ENCODE measurements at regions not wholly inside any gene's neighbourhood (a gene's known extent, or its start where the extent isn't known, plus 50 kb on each side); places are given as distances from the start of the nearest gene placed in this dataset.

DNA sequence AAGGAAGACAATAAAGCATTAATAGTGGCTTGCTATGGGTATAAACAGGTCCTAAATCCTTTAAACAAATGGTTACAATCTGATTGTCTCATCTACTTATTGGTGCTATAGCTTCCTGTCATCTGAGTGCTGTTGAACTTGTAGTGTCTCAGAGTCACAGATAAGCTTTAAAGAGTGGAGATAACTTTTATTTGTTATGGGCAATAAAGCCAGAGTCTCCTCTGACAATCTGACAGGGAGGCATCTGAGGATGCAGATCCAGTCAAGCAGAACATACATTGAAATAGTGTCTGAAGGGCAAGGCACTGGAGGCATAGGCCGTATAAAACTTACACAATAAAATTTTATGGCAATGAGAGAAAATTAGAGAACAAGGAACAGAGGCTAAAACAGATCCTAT lies 1132.4 kb upstream of the CDH2 start:
- no peak for ATAC-seq (replicated peaks)
- Mint-ChIP-seq H3K9me3 (no peaks in the 10 kb centered on the region), H3K4me1 (no peaks in the 10 kb centered on the region), H3K36me3 (ENCODE audit: low read depth) (no peaks in the 10 kb centered on the region), H3K4me3 (no peak overlapping the region), H3K27ac (no peak overlapping the region), H3K27me3 (no peaks in the 10 kb centered on the region)

DNA sequence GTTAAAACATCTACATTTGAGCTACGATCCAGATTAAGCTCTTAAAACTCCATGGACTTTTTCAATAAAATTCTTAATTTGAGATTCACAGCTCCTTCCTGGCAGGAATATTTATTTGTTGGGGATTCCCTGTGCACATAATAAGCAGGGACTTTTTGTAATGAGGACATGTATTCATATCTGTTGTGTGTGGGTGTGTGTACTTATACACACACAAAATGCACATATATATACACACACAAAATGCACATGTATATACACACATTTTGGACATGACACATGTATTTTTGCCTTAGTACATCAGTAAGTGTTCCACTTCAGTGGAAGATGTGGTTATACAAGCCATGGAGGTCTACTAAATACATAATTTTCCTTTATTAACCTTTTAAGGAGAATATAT lies 1131.1 kb upstream of the CDH2 start:
- no peak for ATAC-seq (replicated peaks)

DNA sequence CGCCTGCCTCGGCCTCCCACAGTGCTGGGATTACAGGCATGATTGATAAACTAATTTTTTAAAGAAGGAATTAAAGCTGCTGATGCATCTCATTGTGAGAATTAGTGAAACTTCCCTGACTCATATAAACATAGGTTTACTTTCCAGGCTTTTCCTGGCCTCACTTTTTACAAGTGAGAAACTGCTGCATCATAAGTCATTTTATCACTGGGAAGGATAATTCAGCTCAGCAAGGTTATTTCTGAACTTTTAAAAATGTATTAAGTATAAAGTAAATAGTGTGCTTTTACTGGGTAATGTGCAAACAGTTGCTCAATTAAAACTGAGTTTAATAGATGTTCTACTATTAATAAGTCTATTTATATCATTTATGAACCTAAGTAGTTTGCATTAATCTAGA lies 1130.3 kb upstream of the CDH2 start:
- Mint-ChIP-seq H3K9me3 (peaks cover 4% of the 10 kb centered on the region), H3K27me3 (no peaks in the 10 kb centered on the region), H3K36me3 (ENCODE audit: low read depth) (no peaks in the 10 kb centered on the region), H3K27ac (no peak overlapping the region), H3K4me1 (no peaks in the 10 kb centered on the region), H3K4me3 (no peak overlapping the region)
- no peak for ATAC-seq (replicated peaks)

More for the DNA sequence above, 1131.1 kb upstream of the CDH2 start:
- no peaks in the 10 kb centered on the region for H3K36me3 Mint-ChIP-seq (ENCODE audit: low read depth)
- no peaks in the 10 kb centered on the region for H3K27me3 Mint-ChIP-seq
- no peak overlapping the region for H3K27ac Mint-ChIP-seq
- H3K4me3 Mint-ChIP-seq: no peak overlapping the region
- H3K9me3 Mint-ChIP-seq: peaks cover 4% of the 10 kb centered on the region
- H3K4me1 Mint-ChIP-seq: no peaks in the 10 kb centered on the region

DNA sequence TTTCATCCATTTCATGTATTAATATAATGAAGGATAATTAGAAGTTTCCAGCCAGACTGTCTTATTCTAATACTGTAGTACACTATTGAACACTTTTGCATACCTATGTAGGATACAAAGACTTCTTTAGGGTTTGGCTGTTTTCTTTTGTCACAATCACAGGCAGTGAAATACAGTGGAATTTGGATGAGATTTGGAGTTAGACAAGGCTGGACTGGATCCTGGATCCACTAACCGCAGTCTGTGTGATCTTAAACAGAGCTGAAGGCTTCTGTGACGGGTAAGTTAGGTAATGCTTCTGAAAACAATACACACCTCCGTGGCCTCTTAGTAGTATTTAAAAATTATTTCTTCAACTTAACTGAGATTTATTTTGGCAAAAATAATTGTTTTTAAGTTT lies 1128.6 kb upstream of the CDH2 start:
- H3K4me1 Mint-ChIP-seq: no peaks in the 10 kb centered on the region
- H3K27ac Mint-ChIP-seq: no peak overlapping the region
- no peaks in the 10 kb centered on the region for H3K27me3 Mint-ChIP-seq
- ATAC-seq (replicated peaks): no peak
- no peak overlapping the region for H3K4me3 Mint-ChIP-seq
- peaks cover 4% of the 10 kb centered on the region for H3K9me3 Mint-ChIP-seq
- no peaks in the 10 kb centered on the region for H3K36me3 Mint-ChIP-seq (ENCODE audit: low read depth)

DNA sequence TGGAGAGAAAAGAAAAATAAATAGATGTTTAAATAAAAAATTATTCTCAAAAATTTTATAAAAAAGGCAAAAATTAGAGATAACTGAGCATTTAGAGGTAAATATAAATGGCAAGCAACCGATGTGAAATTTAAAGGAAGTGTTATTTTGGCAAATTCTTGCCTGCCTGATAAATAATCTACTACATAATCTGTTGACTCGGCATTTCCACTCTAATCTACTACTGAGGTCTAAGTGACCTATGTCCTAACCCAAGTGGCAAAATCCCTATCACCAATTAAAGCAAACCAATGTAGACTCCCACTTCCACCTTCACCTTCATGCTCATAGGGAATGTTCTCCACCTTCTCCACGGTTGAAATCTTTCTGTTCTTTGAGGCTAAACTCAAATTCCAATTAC lies 1124.1 kb upstream of the CDH2 start:
- Mint-ChIP-seq H3K4me3 (no peak overlapping the region), H3K4me1 (no peaks in the 10 kb centered on the region), H3K9me3 (peaks cover 15% of the 10 kb centered on the region), H3K27me3 (no peaks in the 10 kb centered on the region), H3K36me3 (ENCODE audit: low read depth) (no peaks in the 10 kb centered on the region), H3K27ac (no peak overlapping the region)
- no peak for ATAC-seq (replicated peaks)

DNA sequence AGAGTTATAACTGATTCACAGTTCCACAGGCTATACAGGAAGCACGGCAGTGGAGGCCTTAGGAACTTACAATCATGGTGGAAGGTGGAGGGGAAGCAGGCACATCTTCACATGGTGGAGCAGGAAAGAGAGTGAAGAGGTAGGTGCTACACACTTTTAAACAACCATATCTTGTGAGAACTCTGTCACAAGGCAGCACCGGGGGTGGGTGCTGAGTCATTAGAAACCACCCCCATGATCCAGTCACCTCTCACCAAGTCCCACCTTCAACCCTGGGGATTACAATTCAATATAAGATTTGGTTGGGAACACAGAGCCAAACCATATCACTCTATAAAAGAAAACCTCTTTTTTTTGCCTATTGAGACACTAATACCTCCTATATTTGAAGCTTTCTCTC lies 1108.5 kb upstream of the CDH2 start:
- no peak overlapping the region for H3K27ac Mint-ChIP-seq

DNA sequence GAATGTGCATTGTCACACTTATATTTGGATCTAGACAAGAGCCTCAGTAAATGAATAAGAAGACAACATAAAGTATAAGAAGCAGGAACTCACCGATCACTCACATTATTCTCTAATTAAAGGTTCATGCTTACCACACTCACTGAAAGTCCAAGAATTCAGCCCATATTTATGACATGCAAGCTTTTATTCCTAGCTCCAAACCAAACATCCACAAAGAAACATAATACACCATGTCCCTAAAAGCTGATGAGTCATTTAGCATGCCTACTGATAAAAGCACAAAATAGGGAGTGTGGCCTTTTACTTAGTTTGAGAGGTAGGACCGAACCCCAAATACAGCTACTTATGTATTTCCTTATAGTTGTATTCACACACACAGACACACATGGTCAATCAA lies 1094.6 kb upstream of the CDH2 start:
- Mint-ChIP-seq H3K9me3 (peaks cover 18% of the 10 kb centered on the region), H3K4me1 (no peaks in the 10 kb centered on the region), H3K4me3 (no peak overlapping the region), H3K27me3 (no peaks in the 10 kb centered on the region), H3K27ac (no peak overlapping the region), H3K36me3 (ENCODE audit: low read depth) (no peaks in the 10 kb centered on the region)
- no peak for ATAC-seq (replicated peaks)

More for the DNA sequence above, 1108.5 kb upstream of the CDH2 start:
- H3K4me1 Mint-ChIP-seq: no peaks in the 10 kb centered on the region
- no peaks in the 10 kb centered on the region for H3K36me3 Mint-ChIP-seq (ENCODE audit: low read depth)
- H3K27me3 Mint-ChIP-seq: no peaks in the 10 kb centered on the region
- H3K9me3 Mint-ChIP-seq: peaks cover 22% of the 10 kb centered on the region
- ATAC-seq (replicated peaks): no peak
- H3K4me3 Mint-ChIP-seq: no peak overlapping the region

DNA sequence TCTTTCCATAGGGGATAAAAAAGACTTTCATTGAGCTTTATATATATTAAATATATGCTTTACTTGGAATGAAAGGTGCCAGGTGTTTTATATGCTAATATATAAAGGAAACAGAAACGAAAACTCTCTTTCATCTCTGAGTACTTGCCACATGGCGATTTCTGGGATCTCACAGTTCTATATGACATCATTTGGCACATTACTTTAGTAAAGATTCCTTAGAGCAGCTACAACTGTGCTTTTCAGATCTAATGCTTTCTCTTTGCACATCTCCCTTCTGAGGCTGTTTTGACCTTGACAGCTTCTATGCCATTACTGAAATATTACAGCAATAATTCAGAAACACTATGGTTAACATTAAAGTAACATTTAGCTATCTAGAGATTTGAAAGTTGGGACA lies 1082.9 kb upstream of the CDH2 start:
- no peak for ATAC-seq (replicated peaks)
- Mint-ChIP-seq H3K27me3 (no peaks in the 10 kb centered on the region), H3K9me3 (peaks cover 16% of the 10 kb centered on the region)

DNA sequence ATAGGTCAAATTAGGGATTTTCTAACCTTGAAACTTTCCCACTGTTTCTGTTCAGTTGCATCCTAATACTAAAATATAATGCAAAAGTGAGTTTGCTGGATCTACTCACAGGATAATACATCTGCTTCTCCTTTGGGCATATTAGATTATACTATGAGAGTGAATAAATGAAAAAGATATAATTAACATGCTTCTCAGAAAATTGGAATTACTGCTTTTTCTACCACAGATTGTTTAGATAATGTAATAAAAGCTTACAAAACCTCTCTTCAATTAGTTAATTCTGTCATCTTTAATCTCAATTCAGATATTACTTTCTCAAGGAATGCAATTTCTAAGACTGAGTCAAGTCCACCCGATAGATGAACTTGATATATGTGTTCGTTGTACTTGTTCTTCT lies 1077.2 kb upstream of the CDH2 start:
- Mint-ChIP-seq H3K27me3 (no peaks in the 10 kb centered on the region), H3K4me1 (no peaks in the 10 kb centered on the region), H3K9me3 (peaks cover 14% of the 10 kb centered on the region), H3K36me3 (ENCODE audit: low read depth) (no peaks in the 10 kb centered on the region), H3K27ac (no peak overlapping the region), H3K4me3 (no peak overlapping the region)
- ATAC-seq (replicated peaks): no peak

More for the DNA sequence above, 1082.9 kb upstream of the CDH2 start:
- no peaks in the 10 kb centered on the region for H3K36me3 Mint-ChIP-seq (ENCODE audit: low read depth)
- no peaks in the 10 kb centered on the region for H3K4me1 Mint-ChIP-seq
- H3K27ac Mint-ChIP-seq: no peak overlapping the region
- no peak overlapping the region for H3K4me3 Mint-ChIP-seq

DNA sequence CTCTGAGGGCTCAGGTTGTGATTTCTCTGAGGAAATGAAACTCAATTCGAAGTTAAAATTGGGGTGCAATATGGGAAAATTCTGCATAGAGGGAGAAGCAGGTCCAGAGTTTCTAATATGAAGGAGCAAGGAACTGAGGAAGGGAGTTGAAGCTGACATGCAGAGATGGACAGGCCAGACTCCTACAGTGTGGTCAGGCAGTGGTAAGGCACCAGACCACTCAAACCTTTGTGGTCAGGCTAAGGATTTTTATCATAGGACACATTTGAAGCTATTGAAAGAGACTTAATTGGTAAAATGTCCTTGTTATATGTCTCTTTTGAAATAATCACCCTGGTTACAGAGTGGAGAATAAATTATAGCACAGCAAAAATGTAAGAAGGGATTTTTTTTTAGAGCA lies 1074.8 kb upstream of the CDH2 start:
- Mint-ChIP-seq H3K27ac (no peak overlapping the region), H3K36me3 (ENCODE audit: low read depth) (no peaks in the 10 kb centered on the region), H3K27me3 (no peaks in the 10 kb centered on the region), H3K4me3 (no peak overlapping the region), H3K4me1 (no peaks in the 10 kb centered on the region), H3K9me3 (peaks cover 18% of the 10 kb centered on the region)
- ATAC-seq (replicated peaks): no peak

DNA sequence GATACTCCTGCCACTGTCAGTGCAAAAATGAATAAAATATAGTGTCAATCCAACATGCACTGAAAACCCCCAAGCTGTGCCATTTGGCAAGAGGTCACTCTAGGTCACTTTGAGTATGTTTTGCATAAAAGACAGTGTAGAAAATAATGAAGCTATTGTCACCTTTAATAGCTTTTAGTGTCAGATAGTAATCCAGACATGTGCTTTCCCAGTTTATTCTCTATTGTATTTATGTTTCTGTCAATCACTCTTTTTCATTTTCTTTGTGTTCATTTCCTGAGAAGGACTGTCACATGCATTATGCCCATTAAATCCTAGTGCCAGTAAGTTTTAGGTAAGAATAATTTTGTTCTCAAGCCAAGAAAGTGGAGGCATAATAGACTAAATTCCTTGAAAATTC lies 1073.9 kb upstream of the CDH2 start:
- H3K36me3 Mint-ChIP-seq (ENCODE audit: low read depth): no peaks in the 10 kb centered on the region
- no peaks in the 10 kb centered on the region for H3K27me3 Mint-ChIP-seq

DNA sequence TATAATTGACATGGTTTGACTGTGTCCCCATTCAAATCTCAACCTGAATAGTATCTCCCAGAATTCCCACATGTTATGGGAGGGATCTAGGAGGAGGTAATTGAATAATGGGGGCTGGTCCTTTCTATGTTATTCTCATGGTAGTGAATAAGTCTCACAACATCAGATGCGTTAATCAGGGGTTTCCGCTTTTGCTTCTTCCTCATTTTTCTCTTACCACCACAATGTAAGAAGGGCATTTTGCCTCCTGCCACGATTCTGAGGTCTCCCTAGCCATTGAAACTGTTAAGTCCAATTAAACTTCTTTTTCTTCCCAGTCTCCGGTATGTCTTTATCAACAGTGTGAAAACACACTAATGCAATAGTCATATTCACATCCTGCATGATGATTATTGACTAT lies 1073.3 kb upstream of the CDH2 start:
- H3K27me3 Mint-ChIP-seq: no peaks in the 10 kb centered on the region
- H3K9me3 Mint-ChIP-seq: peaks cover 15% of the 10 kb centered on the region
- no peak for ATAC-seq (replicated peaks)
- no peaks in the 10 kb centered on the region for H3K36me3 Mint-ChIP-seq (ENCODE audit: low read depth)
- H3K27ac Mint-ChIP-seq: no peak overlapping the region
- H3K4me3 Mint-ChIP-seq: no peak overlapping the region
- H3K4me1 Mint-ChIP-seq: no peaks in the 10 kb centered on the region

More for the DNA sequence above, 1073.9 kb upstream of the CDH2 start:
- Mint-ChIP-seq H3K27ac (no peak overlapping the region), H3K4me1 (no peaks in the 10 kb centered on the region), H3K9me3 (peaks cover 15% of the 10 kb centered on the region), H3K4me3 (no peak overlapping the region)
- ATAC-seq (replicated peaks): no peak

DNA sequence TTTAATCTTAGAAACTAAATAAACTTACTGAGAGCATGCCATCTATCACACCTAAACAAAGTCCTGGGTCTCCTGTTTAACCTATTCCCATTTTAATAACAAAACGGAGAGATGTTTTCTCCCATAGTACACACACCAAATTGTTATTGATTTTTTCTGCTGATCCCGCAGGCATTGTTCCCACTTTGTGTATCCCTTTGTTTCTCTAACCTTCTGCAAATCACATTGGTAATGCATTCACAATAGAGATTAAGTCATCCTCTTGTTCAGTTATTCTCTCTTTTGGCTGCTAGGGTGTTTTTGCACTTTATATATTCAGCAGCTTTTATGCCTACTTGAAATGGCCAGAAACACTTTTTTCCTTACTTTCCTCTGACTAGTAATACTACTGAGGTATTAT lies 1071.9 kb upstream of the CDH2 start:
- Mint-ChIP-seq H3K36me3 (ENCODE audit: low read depth) (no peaks in the 10 kb centered on the region), H3K4me3 (no peak overlapping the region), H3K4me1 (no peaks in the 10 kb centered on the region), H3K9me3 (peaks cover 15% of the 10 kb centered on the region), H3K27me3 (no peaks in the 10 kb centered on the region), H3K27ac (no peak overlapping the region)
- no peak for ATAC-seq (replicated peaks)

DNA sequence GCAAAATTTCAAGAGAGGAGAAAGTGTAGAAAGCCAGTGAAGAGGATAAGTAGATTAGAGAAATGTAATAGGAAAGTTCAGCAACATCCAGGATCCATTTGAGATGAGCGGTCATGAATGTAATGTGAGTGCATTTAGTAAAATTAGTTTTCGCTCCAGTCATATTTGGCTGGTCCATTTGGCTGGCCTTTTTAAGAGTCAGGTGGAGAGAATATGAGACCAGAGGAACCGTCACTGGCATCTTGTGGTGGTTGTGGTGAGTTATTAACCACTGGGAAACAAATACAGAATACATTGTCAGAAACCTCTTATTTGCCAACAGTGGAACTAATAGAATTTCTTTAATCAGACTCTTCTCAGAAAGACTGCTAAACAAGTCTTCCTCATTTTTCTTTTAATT lies 1064.3 kb upstream of the CDH2 start:
- H3K9me3 Mint-ChIP-seq: peaks cover 13% of the 10 kb centered on the region
- no peak overlapping the region for H3K27ac Mint-ChIP-seq
- no peaks in the 10 kb centered on the region for H3K36me3 Mint-ChIP-seq (ENCODE audit: low read depth)
- no peaks in the 10 kb centered on the region for H3K4me1 Mint-ChIP-seq
- no peak for ATAC-seq (replicated peaks)
- H3K27me3 Mint-ChIP-seq: no peaks in the 10 kb centered on the region
- H3K4me3 Mint-ChIP-seq: no peak overlapping the region

DNA sequence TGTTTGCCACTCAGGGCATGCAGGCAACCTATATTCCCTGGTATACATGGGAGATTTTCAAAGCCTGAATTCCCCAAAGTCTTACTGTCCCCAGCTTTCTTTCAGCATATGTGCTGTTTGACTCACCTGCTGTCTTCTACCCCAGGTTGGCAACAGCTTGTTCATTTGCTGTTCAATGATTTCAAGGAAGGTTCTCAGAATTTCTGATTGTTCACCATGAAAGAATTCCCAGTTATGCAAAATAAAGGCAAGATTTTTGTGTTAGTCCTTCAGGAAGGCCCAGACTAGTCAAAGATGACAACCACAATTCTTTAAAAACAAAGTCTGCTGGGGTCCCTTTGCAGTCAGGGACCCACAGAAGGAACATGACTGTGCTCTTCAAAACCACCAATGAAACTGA lies 1057.8 kb upstream of the CDH2 start:
- H3K27me3 Mint-ChIP-seq: no peaks in the 10 kb centered on the region
- no peak for ATAC-seq (replicated peaks)
- H3K36me3 Mint-ChIP-seq (ENCODE audit: low read depth): no peaks in the 10 kb centered on the region
- no peaks in the 10 kb centered on the region for H3K4me1 Mint-ChIP-seq
- peaks cover 19% of the 10 kb centered on the region for H3K9me3 Mint-ChIP-seq
- H3K27ac Mint-ChIP-seq: no peak overlapping the region
- H3K4me3 Mint-ChIP-seq: no peak overlapping the region

DNA sequence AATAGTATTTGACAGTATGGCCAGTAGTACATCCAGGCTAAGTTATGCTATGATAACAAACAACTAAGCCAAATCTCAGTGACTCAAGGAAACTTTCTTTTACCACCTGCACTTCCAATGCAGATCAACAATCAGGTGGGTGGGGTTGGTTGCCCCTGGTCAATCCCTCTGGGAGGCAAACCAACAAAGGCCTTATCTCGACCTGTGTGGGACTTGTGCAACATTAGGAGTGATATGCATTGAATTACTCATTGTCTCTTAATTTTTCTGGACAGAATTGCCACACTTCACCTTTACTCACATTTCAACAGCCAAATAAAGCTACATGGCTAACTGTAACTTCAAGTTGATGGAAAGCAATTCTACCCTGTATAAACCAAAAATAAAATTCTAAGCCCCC lies 1049.3 kb upstream of the CDH2 start:
- H3K36me3 Mint-ChIP-seq (ENCODE audit: low read depth): no peaks in the 10 kb centered on the region
- no peak overlapping the region for H3K27ac Mint-ChIP-seq
- peaks cover 22% of the 10 kb centered on the region for H3K9me3 Mint-ChIP-seq
- no peaks in the 10 kb centered on the region for H3K4me1 Mint-ChIP-seq
- no peak for ATAC-seq (replicated peaks)
- H3K27me3 Mint-ChIP-seq: no peaks in the 10 kb centered on the region
- no peak overlapping the region for H3K4me3 Mint-ChIP-seq

Measured in activated T-helper 17 cell treated with anti-CD3 and anti-CD28 coated beads, Interleukin-2, amount 50 U/mL, for 72 hours (primary cell).